Fibroblast of lung (primary cell): ENCODE measurements at regions not wholly inside any gene's neighbourhood (a gene's known extent, or its start where the extent isn't known, plus 50 kb on each side); places are given as distances from the start of the nearest gene placed in this dataset.

ENCODE experiments used
- DNase-seq, 2 donors: peaks; one replicate each; pipeline versions ENCODE4 v3.0.0 to v3.0.0-alpha.2; 2010; ENCODE audit warnings: low read depth in 2 of 2
- H2AFZ ChIP-seq: 2 replicates; pipeline ENCODE4 v1.5.1; 2012; ENCODE audit warnings: low read length, control low read depth, inconsistent platforms
- H3K27ac ChIP-seq: 2 replicates; pipeline ENCODE4 v1.5.1; 2011; ENCODE audit warnings: low read length, control low read depth; ENCODE audit not compliant: insufficient read depth
- H3K27me3 ChIP-seq: 2 replicates; pipeline ENCODE4 v1.5.1; 2011; ENCODE audit warnings: mild to moderate bottlenecking, low read length; ENCODE audit not compliant: control insufficient read depth, insufficient read depth
- H3K36me3 ChIP-seq: 2 replicates; pipeline ENCODE4 v1.5.1; 2011; ENCODE audit warnings: low read length; ENCODE audit not compliant: control insufficient read depth, insufficient read depth
- H3K4me1 ChIP-seq: 2 replicates; pipeline ENCODE4 v1.5.1; 2011; ENCODE audit warnings: low read length; ENCODE audit not compliant: control insufficient read depth, insufficient read depth; ENCODE audit errors: extremely low read depth
- H3K4me2 ChIP-seq: 2 replicates; pipeline ENCODE4 v1.5.1; 2011; ENCODE audit warnings: low read length, control low read depth; ENCODE audit not compliant: insufficient read depth; ENCODE audit errors: extremely low read depth
- H3K4me3 ChIP-seq, 4 experiments: fragments of 200-600 bp in 1 of 4; sonication (generic) in 1 of 4; replicated peaks in 1 of 4; 2 replicates each; pipeline ENCODE4 v1.5.1; 2011 to 2016; ENCODE audit warnings: low read length in 4 of 4, low read depth in 3 of 4, mild to moderate bottlenecking in 3 of 4, control low read depth in 2 of 4, inconsistent platforms in 1 of 4, mixed read lengths in 1 of 4; ENCODE audit not compliant: insufficient read depth in 1 of 4; ENCODE audit errors: control extremely low read depth in 1 of 4
- H3K79me2 ChIP-seq: 2 replicates; pipeline ENCODE4 v1.5.1; 2012; ENCODE audit warnings: mild to moderate bottlenecking, low read length, inconsistent platforms; ENCODE audit not compliant: control insufficient read depth, insufficient read depth
- H3K9ac ChIP-seq: 2 replicates; pipeline ENCODE4 v1.5.1; 2011; ENCODE audit warnings: mild to moderate bottlenecking, low read length, control low read depth; ENCODE audit not compliant: insufficient read depth
- H3K9me3 ChIP-seq: 2 replicates; pipeline ENCODE4 v1.5.1; 2012; ENCODE audit warnings: low read depth, low read length; ENCODE audit not compliant: control insufficient read depth, insufficient read depth
- H4K20me1 ChIP-seq: 2 replicates; pipeline ENCODE4 v1.5.1; 2011; ENCODE audit warnings: low read length; ENCODE audit not compliant: control insufficient read depth, insufficient read depth; ENCODE audit errors: extremely low read depth
- CTCF ChIP-seq, 2 donors: IDR thresholded peaks in 1 of 2; conservative IDR thresholded peaks in 1 of 2; 1 replicate in 1 of 2; 2 replicates in 1 of 2; pipeline ENCODE4 v1.5.1; 2011 to 2012; ENCODE audit warnings: low read length in 2 of 2, control low read depth in 1 of 2, inconsistent platforms in 1 of 2, low read depth in 1 of 2, mild to moderate bottlenecking in 1 of 2
- EZH2 ChIP-seq: IDR thresholded peaks from 2 replicates; pipeline ENCODE4 v1.5.1; 2012; ENCODE audit warnings: low read length, control low read depth, mild to moderate bottlenecking; ENCODE audit errors: missing control alignments

- no peaks in the 10 kb centered on the region for H3K4me1 ChIP-seq
- no peaks in the 10 kb centered on the region for H3K27me3 ChIP-seq
- DNase-seq = no peak
- no peak overlapping the region for H3K4me3 ChIP-seq
- H2AFZ ChIP-seq = no peak overlapping the region
- H3K9me3 ChIP-seq = no peaks in the 10 kb centered on the region
- H3K9ac ChIP-seq = no peak overlapping the region
- H3K27ac ChIP-seq = no peak overlapping the region
- no peaks in the 10 kb centered on the region for H4K20me1 ChIP-seq
- no peak overlapping the region for H3K4me2 ChIP-seq
- H3K36me3 ChIP-seq = no peaks in the 10 kb centered on the region
- TF ChIP-seq EZH2 (no peak), CTCF (conservative IDR thresholded peaks at IDR 0.05 in 1 of 2, IDR thresholded peaks at IDR 0.05 in 1 of 2; ENCODE audit: low read depth in 1 of 2, low read length in 2 of 2) (no peak)
- H3K79me2 ChIP-seq = no peaks in the 10 kb centered on the region
Observed at GRCh38 chr3:24890012-24890411, 395.4 kb upstream of the THRB start.

- Histone ChIP-seq H3K79me2 (no peaks in the 10 kb centered on the region), H3K27ac (no peak overlapping the region), H3K4me2 (no peak overlapping the region), H3K4me3 (no peak overlapping the region), H4K20me1 (no peaks in the 10 kb centered on the region), H3K36me3 (no peaks in the 10 kb centered on the region), H3K27me3 (no peaks in the 10 kb centered on the region), H2AFZ (no peak overlapping the region), H3K9me3 (no peaks in the 10 kb centered on the region), H3K9ac (no peak overlapping the region), H3K4me1 (no peaks in the 10 kb centered on the region)
- no peak for TF ChIP-seq CTCF (conservative IDR thresholded peaks at IDR 0.05 in 1 of 2, IDR thresholded peaks at IDR 0.05 in 1 of 2; ENCODE audit: low read depth in 1 of 2, low read length in 2 of 2)
- DNase-seq = no peak
Observed at GRCh38 chr3:24899373-24899772, 404.7 kb upstream of the THRB start.

GRCh38 chr3:24899901-24900603 lies 405.4 kb upstream of the THRB start:
- H2AFZ ChIP-seq = no peak overlapping the region
- H3K27ac ChIP-seq = no peak overlapping the region
- H3K9me3 ChIP-seq = no peaks in the 10 kb centered on the region
- H3K9ac ChIP-seq = no peak overlapping the region
- H3K4me2 ChIP-seq = no peak overlapping the region
- H3K36me3 ChIP-seq = no peaks in the 10 kb centered on the region
- no peaks in the 10 kb centered on the region for H3K79me2 ChIP-seq
- DNase-seq = no peak
- no peaks in the 10 kb centered on the region for H3K4me1 ChIP-seq
- TF ChIP-seq EZH2 = no peak
- no peaks in the 10 kb centered on the region for H3K27me3 ChIP-seq
- no peaks in the 10 kb centered on the region for H4K20me1 ChIP-seq
- H3K4me3 ChIP-seq = no peak overlapping the region
